Fibroblast of peridontal ligament (primary cell): ENCODE measurements at regions not wholly inside any gene's neighbourhood (a gene's known extent, or its start where the extent isn't known, plus 50 kb on each side); places are given as distances from the start of the nearest gene placed in this dataset.

Experiments used
- DNase-seq: peaks from one replicate; pipeline ENCODE4 v3.0.0-alpha.2; 2010; ENCODE audit errors: extremely low read depth

DNA sequence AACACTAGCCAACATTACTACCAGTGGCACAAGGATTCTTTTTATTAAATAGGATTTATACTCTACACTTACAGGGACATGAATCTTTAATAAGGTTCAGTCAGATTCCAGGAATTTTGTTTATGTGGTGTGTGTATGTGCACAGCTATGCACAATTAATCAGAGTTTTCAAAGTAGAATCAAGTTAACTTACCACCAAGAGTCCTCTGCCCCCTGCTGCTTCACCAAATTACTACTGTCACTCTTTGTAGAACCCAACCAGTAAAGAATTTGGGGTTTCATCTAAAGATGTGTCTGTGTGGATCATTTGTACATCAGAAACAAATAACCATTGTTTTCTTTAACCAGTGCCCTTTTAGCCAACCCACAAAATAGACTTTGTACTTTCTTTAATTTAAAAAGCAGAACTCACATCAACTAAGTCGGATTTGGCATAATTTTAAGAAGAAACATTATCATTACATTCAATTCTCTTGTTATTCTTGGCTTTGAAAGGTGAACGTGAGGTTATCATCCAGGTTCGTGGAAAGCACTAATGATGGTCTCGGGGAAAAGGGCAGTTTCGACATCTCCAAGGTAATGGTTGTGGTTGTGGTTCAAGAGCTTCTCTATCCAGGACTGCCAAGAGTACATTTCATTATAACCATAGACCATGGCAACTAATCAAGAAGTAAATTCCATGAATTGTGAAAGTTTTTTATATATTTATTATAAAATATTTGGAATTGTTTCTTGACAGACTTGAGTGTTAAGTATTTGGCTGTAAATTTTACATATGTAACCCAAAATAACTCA is 514.3 kb upstream of the ID4 start:
- DNase-seq = peak; percentile 8

DNA sequence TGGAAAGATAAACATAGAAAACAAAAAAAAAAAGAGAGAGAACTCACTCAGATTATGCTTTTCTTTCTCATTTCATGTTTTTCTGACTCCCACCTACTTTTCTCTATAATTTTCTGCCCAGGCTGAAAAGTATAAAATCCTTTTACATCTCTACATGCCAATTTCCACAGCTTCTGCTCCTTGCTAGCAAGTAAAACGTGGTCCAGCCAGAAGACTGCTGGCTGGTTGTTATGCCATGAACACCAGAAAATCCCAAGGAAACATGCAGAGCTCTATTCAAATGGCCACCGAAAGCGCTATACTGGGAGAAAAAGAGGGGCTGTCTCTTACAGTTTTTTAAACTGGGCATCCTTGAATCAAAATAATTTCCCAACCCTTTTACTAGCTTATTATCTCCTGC is 512.8 kb upstream of the ID4 start:
- no peak for DNase-seq

DNA sequence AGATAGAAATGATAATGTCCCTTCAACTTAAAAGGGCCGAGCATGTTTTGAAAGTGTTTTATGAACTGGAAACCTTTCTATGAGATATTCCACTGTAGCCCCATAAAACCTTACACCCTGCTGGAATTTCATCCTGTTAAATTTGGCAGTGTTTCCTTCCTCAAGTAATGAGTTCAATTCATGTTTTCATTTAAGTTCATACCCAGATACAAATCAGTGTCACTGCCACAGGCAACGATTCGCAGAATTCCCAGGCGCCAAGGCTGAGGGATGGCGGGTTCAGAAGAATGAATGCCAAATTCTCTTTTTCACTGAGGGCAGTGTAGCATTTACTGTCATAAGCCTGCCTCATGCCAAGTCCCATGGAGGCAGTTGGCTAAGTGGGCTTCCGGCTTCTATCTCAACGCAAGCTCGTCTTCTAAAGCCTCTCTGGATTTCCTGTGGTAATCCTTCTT is 511.8 kb upstream of the ID4 start:
- no peak for DNase-seq

DNA sequence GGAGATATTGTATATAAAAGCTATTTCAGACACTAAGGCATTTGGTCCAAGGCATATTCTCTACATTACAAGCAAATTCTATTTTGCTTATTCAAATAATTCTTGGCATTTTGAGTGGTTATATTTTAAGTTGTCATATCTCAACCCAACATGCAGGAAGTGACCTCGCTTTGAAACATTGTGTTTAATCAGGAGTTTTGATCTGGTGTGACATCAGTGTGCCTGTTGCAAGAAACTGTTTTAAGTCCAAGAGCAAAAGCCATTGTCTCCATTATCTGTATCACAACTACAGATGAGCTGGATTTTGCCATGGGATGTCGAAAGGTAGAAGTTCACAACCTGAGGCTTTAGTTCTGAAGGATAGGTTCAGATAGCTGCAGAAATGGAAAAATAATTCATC is 509.9 kb upstream of the ID4 start:
- no peak for DNase-seq

DNA sequence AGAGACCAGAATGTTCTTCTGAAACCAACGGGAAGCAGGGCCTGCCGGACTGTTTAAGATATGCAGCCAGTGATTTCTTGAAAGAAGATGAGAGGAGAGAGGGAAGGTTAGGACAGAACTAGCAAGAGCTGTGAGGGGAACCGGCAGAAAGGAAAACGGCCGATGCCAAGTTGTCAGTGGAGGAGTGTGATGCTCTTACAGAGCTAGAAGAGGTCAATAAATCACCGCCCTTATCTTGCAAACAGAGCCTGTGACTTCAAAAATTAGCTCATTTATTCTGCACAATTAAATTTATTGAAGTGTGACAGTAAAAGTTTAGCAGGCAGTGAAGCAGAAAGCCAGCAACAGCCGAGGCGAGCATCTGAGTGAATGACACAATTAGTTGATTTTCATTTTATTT is 509.5 kb upstream of the ID4 start:
- no peak for DNase-seq

DNA sequence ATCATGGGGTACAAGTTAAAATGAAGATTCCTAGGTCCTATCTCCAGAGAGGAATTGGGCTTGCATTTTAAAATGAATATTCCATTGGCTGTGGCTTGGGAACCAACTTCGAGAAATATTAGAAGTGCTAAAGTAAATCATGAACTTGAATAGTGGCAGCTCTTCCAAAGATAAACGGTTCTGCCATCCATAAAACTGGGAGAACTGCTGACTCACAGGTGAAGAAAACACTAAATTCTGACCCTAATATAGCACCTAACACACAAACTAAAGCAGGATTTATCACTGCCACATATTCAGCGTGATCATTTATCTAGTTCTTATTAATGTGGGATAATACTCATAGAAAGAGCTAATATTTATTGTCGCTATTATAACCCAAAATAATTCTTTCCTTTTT is 508.1 kb upstream of the ID4 start:
- DNase-seq = no peak

DNA sequence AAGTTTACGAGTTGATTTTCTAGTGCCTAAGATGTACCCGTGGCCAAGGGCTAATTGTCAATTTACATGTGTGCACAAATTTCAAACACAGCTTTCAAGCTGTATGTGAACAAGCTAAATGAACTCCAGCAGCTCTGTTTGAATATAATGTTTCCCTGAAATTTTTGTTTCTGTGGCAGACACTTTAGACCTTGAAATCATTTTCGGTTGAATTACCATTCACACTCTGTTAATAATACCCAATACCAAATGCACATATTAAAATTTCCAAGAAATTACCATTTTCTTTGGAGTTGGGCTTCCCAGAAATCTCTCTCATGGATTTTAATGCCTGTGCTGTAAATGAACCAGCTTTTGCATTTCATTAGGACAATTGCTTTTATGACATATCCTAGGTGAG is 506.1 kb upstream of the ID4 start:
- DNase-seq = no peak

DNA sequence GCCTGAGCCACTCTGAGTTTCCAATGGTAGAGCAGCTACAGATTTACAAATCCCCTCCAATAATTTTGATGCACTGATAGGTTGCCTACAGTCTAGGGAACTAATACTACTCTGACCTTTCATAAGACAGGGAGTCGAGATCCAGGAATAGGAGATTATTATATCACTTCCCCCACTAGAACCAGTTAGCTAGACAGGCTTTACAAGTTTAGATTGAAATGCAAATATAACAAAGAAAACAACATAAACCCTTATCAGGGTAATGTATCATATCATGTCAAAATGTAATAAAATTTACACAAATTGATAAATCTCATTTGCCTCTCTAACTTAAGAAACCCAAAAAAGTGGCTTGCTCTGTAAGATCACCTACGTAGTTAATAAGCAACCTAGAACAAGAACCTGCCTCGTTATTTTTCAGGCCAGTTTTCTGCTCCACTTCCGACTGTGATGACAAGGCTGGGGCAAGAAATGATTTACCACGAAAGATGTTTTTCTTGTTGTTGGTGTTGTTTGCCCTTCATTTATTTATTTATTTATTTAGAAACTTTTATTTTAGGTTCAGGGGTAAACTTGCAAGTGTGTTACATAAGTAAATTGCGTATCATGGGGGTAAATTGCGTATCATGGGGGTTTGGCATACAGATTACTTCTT is 504.2 kb upstream of the ID4 start:
- no peak for DNase-seq

DNA sequence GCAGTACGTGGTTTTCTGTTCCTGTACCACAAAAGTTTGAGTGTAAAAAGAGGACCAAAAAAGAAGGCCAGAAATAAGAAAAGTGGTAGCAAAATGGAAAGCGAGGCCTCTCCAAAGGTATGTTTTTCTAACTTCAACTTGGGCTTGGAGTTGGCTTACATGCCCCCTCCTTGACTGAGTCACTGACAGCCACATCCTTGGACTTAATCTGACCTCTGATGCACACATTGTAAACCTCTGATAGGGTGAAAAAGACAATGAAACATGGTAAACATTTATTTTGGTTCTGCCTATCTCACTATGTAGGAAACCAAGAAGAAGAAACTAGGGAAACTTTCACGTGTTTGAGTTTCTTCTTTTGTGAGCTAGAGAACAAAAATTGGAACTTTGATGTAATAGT is 503.2 kb upstream of the ID4 start:
- DNase-seq = no peak

DNA sequence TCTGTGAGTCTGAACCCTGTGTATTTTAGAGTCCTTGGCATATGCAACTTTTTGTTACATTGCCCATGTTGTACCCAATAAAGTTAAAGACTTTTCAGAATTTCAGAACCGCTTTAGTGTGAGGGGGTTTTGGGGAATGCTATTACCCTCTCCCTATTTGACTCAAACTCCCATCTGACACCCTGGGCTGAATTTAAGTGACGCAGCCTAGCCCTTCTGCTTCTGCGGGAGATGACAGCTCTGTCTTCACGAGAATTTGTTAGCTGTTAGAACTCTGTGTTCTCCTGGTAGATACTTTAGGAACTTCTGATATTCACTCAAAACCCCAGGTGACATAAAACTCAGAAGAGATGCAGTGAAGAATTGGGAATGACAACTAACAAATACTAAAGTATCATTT is 500.6 kb upstream of the ID4 start:
- DNase-seq = no peak

DNA sequence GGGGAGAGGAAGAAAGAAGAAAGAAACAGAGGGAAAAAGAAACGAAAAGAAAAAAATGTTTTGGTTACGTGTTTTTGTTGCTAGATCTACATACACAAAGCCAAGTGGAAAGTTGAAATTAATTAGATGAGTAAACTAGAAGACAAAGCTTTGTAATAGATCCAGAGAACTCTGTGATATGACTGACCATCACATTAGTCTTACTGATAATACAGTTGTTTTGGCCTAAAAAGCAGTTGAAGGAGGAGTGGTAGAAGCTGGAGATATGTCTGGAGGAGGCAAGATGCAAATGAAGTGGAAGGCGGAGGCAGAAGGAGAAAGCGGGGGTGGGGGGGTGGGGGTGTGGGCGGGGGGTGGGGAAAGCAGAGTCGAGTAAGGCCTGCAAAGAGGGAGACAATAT is 500.1 kb upstream of the ID4 start:
- no peak for DNase-seq

DNA sequence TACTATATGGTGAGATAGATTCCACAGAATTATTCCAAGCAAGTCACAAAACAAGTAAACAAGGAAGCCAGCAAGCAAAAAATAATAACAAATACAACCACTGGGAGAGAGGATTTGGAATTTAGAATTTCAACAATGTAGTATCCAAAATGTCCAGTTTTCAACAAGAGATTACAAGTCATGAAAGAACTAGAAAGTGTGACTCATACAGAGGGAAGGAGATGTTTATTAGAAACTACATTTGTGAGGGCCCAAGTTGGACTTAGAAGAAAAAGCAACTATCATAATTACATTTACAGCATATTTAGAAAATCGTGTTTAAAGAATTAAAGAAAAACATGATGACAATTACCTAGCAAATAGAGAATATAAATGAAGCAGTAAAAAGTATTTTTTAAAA is 494.6 kb upstream of the ID4 start:
- no peak for DNase-seq

DNA sequence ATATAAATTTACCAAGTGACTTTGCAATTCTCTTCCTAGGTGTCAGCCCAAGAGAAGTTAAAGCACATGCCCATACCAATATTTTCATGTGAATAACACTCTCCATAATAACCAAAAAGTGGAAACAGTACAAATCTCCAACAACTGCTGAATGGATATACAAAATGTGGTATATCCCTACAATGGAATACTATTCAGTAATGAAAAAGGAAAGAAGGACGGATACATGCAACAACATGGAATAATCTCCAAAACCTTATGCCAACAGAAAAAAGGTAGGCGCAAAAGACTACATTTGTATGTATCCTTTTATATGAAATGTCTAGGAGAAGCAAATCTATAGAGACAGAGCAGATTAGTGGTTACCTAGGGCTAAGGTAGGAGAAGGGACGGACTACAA is 487.7 kb upstream of the ID4 start:
- DNase-seq = no peak

DNA sequence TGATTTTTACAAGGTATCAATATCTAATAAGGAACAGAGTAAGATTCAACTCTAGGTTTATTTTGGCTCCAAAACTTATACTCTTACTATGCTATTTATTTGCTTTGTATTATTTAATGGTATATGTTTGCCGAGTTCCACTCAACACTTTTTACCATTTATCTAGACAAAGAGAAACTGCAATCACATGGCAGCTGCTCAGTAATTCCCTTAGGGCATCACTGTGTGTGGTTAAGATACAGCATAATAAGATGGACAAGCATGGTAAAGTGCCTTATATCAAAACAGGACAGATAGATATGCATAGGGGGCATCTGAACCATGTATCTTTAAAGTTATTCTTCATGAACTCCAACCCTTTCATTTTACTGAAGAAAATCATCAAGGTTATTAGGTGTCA is 483.0 kb upstream of the ID4 start:
- DNase-seq = no peak

DNA sequence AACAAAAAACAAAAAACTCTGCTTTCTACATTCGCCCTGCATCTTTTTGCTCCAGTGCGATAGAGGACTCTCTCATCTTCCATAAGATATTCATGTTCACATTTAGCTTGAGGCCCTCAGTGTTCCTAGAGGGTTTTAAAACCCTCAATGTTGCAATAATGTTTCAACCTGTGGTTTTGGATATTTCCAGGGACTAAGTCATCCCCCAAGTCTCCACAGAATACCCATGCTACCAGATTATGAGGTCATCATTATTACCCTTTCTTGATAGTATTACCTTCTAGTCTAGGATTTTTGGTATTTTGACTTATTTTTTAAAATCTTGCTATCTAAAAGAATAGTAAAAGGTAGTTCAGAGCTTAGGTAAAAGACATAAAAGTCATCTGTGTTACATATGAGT is 480.5 kb upstream of the ID4 start:
- DNase-seq = no peak

DNA sequence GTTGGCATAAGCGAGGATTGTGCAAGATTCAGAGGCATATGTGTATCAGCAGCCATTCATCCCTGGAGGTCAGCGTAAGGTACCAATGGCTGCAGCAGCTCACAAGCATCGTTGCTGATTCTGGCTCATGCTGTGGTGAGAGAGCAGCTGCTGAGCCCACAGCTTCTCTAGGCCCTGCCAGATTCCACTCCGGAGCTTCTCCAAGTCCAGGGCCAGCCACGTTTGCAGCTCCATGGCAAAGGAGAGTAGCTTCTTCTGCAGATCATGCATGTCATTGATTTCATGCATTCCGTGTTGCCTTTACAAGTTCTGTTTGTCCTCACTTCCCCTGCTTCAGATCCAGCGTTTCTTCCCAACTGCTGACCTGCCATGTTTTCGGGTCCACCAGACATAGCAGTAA is 474.8 kb upstream of the ID4 start:
- DNase-seq = no peak

DNA sequence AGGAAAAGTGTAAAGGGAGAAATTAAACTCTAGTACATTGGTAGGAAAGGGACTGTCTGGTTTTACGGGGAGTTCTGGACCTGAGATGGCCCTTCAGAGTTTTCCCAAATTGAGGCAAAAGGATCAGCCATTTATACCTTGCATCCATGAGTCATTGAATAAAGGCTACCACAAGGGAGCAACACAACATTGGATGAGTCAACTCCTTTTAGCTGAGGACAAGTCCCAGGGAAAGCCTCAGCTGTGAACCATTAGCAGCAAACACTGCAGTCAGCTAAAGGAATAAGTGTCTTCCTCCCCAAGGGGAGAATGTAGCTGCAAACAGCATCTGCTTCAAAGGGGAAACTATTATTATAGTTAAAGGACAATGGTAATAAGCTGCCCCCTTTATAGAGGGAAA is 468.7 kb upstream of the ID4 start:
- no peak for DNase-seq

DNA sequence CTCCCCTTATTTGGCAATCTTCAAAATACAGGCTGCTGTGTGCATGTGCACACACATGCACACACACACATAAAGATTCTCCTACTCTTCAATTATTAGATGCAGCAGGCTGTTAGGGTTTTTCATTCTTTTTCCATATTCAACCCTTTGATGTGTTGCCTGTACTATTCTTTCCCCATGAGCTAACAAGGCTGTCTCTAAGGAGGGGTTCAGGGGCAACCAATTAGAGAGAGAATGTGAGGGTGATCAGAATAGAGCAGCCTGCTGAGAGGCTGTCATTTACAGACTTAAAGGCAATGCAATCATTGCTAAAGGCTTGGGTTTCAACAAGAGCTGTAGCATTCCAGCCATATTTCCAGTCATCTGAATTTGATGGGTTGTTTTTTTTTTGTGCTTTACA is 467.4 kb upstream of the ID4 start:
- DNase-seq = no peak

DNA sequence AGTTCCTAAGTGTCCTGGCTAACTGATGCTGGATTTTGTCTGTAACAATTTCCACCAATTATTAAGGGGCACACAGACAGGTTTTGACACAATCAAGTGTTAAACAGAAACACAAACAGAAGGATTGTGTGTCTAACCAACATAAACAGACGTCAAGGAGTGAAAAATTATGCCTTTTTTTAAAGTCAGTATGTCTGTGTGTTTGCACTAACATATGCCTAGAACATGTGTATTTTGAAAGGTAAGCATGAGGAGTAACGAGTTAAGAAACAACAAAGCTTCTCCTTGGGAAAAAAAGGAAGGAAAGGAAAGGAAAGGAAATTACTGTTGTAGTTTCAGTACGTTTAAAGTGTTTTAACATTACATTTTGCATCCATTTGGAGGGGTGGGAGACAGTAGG is 466.3 kb upstream of the ID4 start:
- DNase-seq = no peak

DNA sequence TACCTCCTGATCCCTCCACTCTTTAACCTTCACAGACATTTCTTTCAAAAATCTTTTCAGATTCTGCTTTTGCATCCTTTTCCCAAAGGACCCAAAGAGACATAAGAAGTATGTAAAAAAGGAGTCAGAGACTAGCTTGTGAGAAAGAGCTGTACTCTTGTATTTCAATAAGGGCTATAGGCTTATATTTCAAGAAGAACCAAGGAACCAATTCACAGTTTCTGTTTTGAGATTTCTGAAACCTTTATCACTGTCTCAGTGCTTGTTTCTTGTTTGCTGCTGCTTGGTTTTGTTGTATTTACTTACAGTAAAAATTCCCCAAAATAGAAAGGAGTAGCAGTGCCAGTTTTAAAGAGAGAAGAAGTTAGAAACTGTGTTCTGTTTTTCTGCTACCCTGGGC is 461.6 kb upstream of the ID4 start:
- no peak for DNase-seq

DNA sequence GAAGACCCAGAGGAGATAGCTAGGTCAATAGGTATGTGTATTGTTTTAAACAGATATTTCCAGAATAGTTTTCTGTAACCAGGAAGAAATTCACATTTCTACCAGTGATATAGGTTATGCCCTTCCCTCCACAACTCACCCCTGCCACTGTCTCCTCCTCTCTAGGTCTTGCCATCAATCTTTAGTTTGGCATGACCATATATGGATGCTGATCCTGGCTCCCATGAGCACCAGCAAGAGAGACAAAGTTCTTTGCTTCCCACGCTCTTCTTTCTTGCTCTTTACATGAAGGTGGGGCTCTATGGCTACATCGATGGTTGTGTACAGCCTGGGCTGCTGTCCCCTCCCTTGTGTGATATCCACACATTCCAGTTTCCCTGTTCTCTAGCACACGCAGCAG is 459.4 kb upstream of the ID4 start:
- DNase-seq = no peak

DNA sequence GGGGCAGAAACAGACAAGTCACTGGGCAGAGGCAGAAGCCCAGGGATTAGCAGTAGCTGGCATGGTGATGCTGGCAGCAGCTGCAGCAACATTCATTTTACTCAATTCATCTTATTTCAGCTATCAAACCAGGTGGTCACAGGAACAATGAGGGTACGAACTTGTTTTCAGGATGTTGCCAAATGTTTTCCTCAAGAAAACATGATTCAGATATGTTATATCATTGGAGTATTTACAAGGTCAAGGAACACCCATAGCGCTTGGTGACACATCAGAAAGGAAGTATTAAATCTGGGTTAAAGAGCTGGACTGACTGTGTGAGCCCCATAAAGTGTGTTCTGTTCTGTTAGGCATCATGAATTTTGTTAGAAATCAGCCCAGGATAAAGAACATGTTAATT is 456.9 kb upstream of the ID4 start:
- DNase-seq = no peak

DNA sequence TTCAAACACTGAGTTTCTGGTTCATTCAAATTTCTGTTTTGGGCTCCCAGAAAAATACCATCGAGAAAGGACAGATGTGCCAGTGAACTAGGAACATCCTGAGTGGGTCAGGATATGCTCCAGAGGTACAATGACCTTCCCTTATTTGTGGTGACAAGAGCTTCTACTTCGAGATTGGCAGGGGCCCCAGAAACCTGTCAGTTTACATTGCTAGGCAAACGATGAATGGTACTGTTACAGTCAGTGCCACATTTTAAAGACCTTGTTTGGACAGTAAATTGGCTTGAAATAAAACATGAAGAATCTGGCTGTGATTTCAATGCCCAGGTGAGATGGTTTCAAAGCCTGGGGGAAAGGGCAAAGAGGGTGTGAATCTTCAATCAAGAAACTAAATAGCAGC is 454.5 kb upstream of the ID4 start:
- no peak for DNase-seq

DNA sequence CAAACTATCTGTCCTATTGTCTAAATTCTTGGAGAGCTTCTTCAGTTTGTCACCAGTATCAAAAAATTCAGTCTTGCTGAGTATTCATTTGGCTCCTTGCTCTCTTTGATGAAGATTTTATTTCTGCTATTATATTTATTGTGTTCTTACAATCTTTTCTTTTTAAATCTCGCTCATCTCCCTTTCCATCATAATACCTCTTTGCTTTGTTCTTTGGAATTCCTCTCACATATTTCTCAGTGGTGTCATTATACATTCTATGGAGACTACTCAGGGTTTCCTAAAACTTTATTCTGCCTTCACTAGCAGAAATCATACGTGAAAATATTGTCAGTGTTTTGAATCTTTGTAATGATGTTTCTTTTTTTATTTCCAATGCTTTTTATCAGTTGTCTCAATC is 445.2 kb upstream of the ID4 start:
- no peak for DNase-seq
